Iris pigment epithelial cell (primary cell): ENCODE measurements at regions not wholly inside any gene's neighbourhood (a gene's known extent, or its start where the extent isn't known, plus 50 kb on each side); places are given as distances from the start of the nearest gene placed in this dataset.

Experiments
- DNase-seq: peaks from one replicate; pipeline ENCODE4 v3.0.0-alpha.2; 2011; ENCODE audit warnings: low read depth

- no peak for DNase-seq
Observed at GRCh38 chr2:121161272-121161671, 123.7 kb downstream of the TFCP2L1 start.

GRCh38 chr2:121162893-121163292, 122.1 kb downstream of the TFCP2L1 start:
- DNase-seq, result no peak

- DNase-seq, result no peak
Observed at GRCh38 chr2:121164042-121164441, 121.0 kb downstream of the TFCP2L1 start.

GRCh38 chr2:121165038-121165542, 119.9 kb downstream of the TFCP2L1 start:
- no peak for DNase-seq
